Heart left ventricle (tissue), 16 donors: ENCODE measurements at regions not wholly inside any gene's neighbourhood (a gene's known extent, or its start where the extent isn't known, plus 50 kb on each side); places are given as distances from the start of the nearest gene placed in this dataset.
A peak's percentile ranks its signal among the peaks of the same experiment; 100 is the strongest.

ENCODE experiments used
- ATAC-seq, 4 donors: fragments of 200-7000 bp; cut with Tn5 transposase; one replicate each; pipeline ENCODE4 v1.9.1; 2020 to 2022; ENCODE audit warnings: moderate library complexity in 4 of 4, mild to moderate bottlenecking in 3 of 4, moderate number of reproducible peaks in 1 of 4
- DNase-seq, 5 donors: peaks; one replicate each; pipeline ENCODE4 v3.0.0-alpha.2; 2020
- H3K27ac ChIP-seq, 12 donors: fragments of 200-600 bp; sonication (generic) in 4 of 12; one replicate each; pipeline versions ENCODE4 v1.5.0 to v1.8.0; 2016 to 2022; ENCODE audit warnings: mild to moderate bottlenecking in 2 of 12
- H3K27me3 ChIP-seq, 9 donors: fragments of 200-600 bp; sonication (generic) in 2 of 9; one replicate each; pipeline versions ENCODE4 v1.5.1 to v1.8.0; 2016 to 2022; ENCODE audit warnings: mild to moderate bottlenecking in 3 of 9
- H3K36me3 ChIP-seq, 9 donors: fragments of 200-600 bp; sonication (generic) in 2 of 9; one replicate each; pipeline versions ENCODE4 v1.5.0 to v1.8.0; 2018 to 2022; ENCODE audit warnings: mild to moderate bottlenecking in 2 of 9
- H3K4me1 ChIP-seq, 12 donors: fragments of 200-600 bp; sonication (generic) in 4 of 12; one replicate each; pipeline versions ENCODE4 v1.5.0 to v1.8.0; 2016 to 2022; ENCODE audit warnings: mild to moderate bottlenecking in 3 of 12
- H3K4me3 ChIP-seq, 12 donors: fragments of 200-600 bp; sonication (generic) in 4 of 12; one replicate each; pipeline versions ENCODE4 v1.5.0 to v1.8.0; 2017 to 2022; ENCODE audit warnings: mild to moderate bottlenecking in 9 of 12, moderate library complexity in 4 of 12
- H3K9me3 ChIP-seq, 12 donors: fragments of 200-600 bp; sonication (generic) in 4 of 12; one replicate each; pipeline versions ENCODE4 v1.5.0 to v1.8.0; 2016 to 2022; ENCODE audit warnings: mild to moderate bottlenecking in 1 of 12
- CTCF ChIP-seq, 12 donors: fragments of 200-600 bp; sonication (generic) in 4 of 12; IDR thresholded peaks; one replicate each; pipeline versions ENCODE4 v1.5.0 to v1.8.0; 2018 to 2022; ENCODE audit warnings: antibody characterized with exemption in 12 of 12, mild to moderate bottlenecking in 5 of 12
- POLR2A ChIP-seq, 2 donors: fragments of 450-650 bp; IDR thresholded peaks; one replicate each; pipeline ENCODE4 v1.6.1; 2017; ENCODE audit warnings: antibody characterized with exemption in 2 of 2, mild to moderate bottlenecking in 2 of 2, moderate library complexity in 2 of 2
- WGBS, 4 donors: extraction: QIAGEN DNeasy Blood & Tissue Kit in 2 of 4; methylation state at CpG; one replicate each; pipeline versions ENCODE4 v1.1.5 to v1.1.7; 2013 to 2018; 5-methylcytosine and 5-hydroxymethylcytosine counted together
- intact Hi-C, 10 donors: fragments of 100-400 bp; cut with DNase I; formaldehyde crosslinking; loops; one replicate each; pipeline versions ENCODE4 v1.11.1 to v1.14.2; 2022
- donor health status: ischemic (EF 13 %, LVEDD 7.1; RV severe dilation, severe dysfunction).
- donor health status: healthy with polysubstance abuse.
- donor health status: DM: no; HTN: yes; CAD: no.
- donor health status: DM: no; HTN: no; CAD: no.
- donor health status: ischemic (EF 25% LVEDD 6.9; RV normal size, moderate dysfunction).
- donor health status: ischemic (EF 25% LVEDD 5.7; RV mildly dilated, moderate dysfunction).
- donor health status: healthy.
- donor health status: DM: yes; HTN: yes; CAD: no.
- donor health status: ischemic (EF 35%, LVEDD 5.7; RV mildly dilated, moderate dysfunction).
- donor health status: nonischemic (EF 11% LVEDD 7.7; RV severe dilation, severe dysfunction).
- donor health status: DM: yes; HTN: yes; CAD: no.
- donor health status: PGD.
- donor health status: ischemic (EF 29% LVEDD 5.4; RV normal size, mild dysfunction).
- donor health status: nonischemic (EF 23%, LVEDD 6.1; RV moderate dilation, normal function).

GRCh38 chr18:74023220-74023619, 124.4 kb downstream of the FBXO15 start:
- Histone ChIP-seq H3K9me3 (no peaks in the 10 kb centered on the region), H3K27me3 (peaks cover 0 to 4% (median 0%) of the 10 kb centered on the region in 9 donors), H3K27ac (no peak overlapping the region), H3K36me3 (no peaks in the 10 kb centered on the region), H3K4me3 (no peak overlapping the region), H3K4me1 (no peaks in the 10 kb centered on the region)
- TF ChIP-seq POLR2A (IDR thresholded peaks at IDR 0.05) = no peak
- no peak for TF ChIP-seq CTCF (IDR thresholded peaks at IDR 0.05)
- 32 to 46% (median 44%) methylated on average over 3 of the region's 3 CpGs for WGBS, 4 donors
- DNase-seq = no peak
- intact Hi-C loops = no loop called here
- ATAC-seq = no peak

GRCh38 chr18:74019864-74020263, 127.8 kb downstream of the FBXO15 start:
- no peak overlapping the region for H3K27ac ChIP-seq
- intact Hi-C loops = no loop called here
- H3K27me3 ChIP-seq = peaks cover 0 to 5% (median 0%) of the 10 kb centered on the region in 9 donors
- 83 to 89% (median 84%) methylated on average over 3 of the region's 3 CpGs for WGBS, 4 donors
- no peaks in the 10 kb centered on the region for H3K36me3 ChIP-seq
- H3K9me3 ChIP-seq = no peaks in the 10 kb centered on the region
- H3K4me3 ChIP-seq = no peak overlapping the region
- DNase-seq = no peak
- no peak for ATAC-seq
- no peaks in the 10 kb centered on the region for H3K4me1 ChIP-seq
- no peak for TF ChIP-seq POLR2A (IDR thresholded peaks at IDR 0.05)
- no peak for TF ChIP-seq CTCF (IDR thresholded peaks at IDR 0.05)

- intact Hi-C loops = no loop called here
- 57 to 68% (median 62%) methylated on average over 5 of the region's 5 CpGs for WGBS, 4 donors
- Histone ChIP-seq H3K27me3 (peaks cover 0 to 5% (median 0%) of the 10 kb centered on the region in 9 donors), H3K9me3 (no peaks in the 10 kb centered on the region), H3K27ac (no peak overlapping the region), H3K36me3 (no peaks in the 10 kb centered on the region), H3K4me3 (no peak overlapping the region), H3K4me1 (peaks cover 0 to 15% (median 0%) of the 10 kb centered on the region in 12 donors)
- no peak for DNase-seq
- TF ChIP-seq CTCF (IDR thresholded peaks at IDR 0.05) = no peak
- no peak for TF ChIP-seq POLR2A (IDR thresholded peaks at IDR 0.05)
- ATAC-seq = peak in 2 of 4 donors; percentile 71 to 73
These were observed 133.7 kb downstream of the FBXO15 start for GRCh38 chr18:74013955-74014354.

GRCh38 chr18:74012954-74013630, 134.5 kb downstream of the FBXO15 start:
- Histone ChIP-seq H3K4me3 (no peak overlapping the region), H3K36me3 (no peaks in the 10 kb centered on the region), H3K27ac (no peak overlapping the region), H3K27me3 (no peaks in the 10 kb centered on the region), H3K4me1 (peaks cover 0 to 15% (median 0%) of the 10 kb centered on the region in 12 donors), H3K9me3 (no peaks in the 10 kb centered on the region)
- DNase-seq (no peak), ATAC-seq (no peak)
- WGBS, 4 donors = 80 to 86% (median 83%) methylated on average over 14 of the region's 14 CpGs
- intact Hi-C loops = no loop called here
- TF ChIP-seq CTCF (IDR thresholded peaks at IDR 0.05) (no peak), POLR2A (IDR thresholded peaks at IDR 0.05) (no peak)
